NAMALWA (cell line): ENCODE measurements at regions not wholly inside any gene's neighbourhood (a gene's known extent, or its start where the extent isn't known, plus 50 kb on each side); places are given as distances from the start of the nearest gene placed in this dataset.
A peak's percentile ranks its signal among the peaks of the same experiment; 100 is the strongest.
"Not testable (repeated sequence)": the region's sequence is repeated elsewhere in the genome, so short reads cannot be mapped to it uniquely, and the experiment has no call there.

Experiments
- DNase-seq: peaks from one replicate; pipeline ENCODE4 v3.0.0-alpha.2; 2015; ENCODE audit warnings: low spot score

DNA sequence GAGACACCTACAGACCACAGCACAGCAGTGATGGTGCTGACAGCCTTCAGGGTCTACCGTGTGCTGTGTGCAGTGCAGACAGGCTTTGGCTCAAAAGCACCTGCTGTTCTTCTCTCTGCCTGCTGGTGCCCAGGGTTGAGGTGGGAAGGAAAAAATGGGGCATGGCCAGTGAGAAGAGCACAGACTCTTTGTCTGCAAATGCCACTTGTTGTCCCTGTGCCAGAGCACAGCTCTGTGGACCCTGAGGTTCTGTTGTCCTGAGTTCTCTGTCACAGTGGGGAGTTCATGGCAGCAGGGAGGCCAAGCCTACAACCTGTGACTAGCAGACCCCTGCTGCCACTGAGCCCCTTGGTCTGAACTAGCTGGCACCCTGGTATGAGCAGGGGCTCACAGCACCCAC is 376.7 kb downstream of the GLRX3 start:
- no peak for DNase-seq

DNA sequence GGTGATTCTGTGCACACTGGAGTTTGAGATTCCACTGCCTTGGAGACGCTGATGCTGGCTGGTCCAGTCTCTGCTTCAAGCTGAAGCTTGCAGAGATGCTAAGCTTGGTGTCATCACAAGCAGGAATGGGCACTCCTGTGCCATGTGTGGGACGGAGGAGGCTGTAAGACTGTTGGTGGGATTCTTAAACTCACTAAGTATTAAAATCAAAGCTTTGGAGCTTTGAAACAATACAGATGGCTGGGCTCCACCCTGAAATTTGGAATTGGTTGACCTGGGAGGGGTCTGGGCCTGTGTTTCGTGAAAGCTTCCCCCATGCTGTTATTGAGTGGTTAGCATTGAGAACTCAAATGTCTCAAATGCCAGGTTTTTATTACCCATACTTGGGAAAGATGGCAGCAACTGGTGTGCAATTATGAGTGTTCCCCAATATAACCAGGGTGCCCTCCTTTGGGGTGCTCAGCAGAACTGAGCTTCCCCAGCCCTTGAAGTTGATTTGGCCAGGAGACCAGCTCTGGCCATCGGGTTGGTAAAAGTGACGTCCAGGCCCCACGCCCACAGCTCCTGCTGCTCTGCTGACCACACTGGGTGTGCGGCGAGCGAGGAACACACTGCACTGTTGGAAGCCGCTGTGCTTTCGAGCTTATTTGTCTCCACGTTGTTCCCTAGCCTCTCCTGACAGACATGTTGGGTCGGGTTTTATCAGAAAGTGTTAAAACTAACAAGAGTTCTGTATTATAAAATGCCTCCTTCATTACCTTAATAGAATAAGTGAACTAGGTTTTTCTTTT is 377.7 kb downstream of the GLRX3 start:
- no peak for DNase-seq

DNA sequence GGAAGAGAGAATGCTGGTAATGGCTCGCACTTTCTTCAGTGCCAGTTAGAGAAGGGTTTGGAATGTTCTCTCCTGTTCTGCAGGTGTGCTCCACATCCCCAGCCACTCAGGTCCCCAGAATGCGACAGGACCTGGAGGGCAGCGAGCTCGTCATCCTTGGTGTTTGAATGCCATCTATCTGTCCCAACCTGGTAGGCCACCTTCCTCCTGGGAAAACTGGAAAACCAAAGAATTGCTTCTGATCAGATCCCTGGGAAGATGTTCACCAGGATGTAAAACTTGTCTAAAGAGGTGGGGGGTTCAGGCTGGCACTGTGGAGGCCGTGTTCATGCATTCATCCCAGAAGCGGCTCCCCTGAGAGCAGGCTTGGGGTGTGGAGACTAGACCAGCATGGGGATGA is 379.5 kb downstream of the GLRX3 start:
- DNase-seq, result no peak

DNA sequence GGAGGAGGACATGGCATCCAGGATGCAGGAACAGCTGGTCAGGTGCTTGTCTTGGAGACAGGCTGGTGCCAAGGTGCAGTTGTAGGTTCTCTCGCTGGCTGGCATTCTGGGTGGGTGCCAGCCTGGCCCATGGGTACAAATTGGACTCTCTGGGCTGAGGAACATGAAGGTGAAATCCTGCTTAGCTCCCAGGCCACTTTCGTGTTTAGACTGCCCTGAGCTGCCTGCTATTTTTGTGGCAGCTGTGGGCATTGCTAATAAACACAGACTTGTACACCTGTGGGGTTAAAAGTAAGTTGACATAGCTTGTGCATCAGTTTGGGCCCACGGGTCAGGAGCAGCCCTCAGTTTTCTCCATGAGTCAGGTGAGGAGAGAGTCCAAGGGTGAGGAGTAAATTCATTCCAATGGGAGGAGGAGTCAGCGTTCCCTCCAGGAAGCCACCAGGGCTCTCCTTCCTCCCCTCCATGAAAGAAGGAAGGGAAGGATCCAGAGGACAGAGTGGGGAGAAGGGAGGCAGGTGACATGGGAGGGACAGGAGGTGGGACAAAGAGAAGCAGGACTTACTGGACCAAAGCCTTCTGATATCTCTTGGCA is 380.0 kb downstream of the GLRX3 start:
- DNase-seq, result no peak

DNA sequence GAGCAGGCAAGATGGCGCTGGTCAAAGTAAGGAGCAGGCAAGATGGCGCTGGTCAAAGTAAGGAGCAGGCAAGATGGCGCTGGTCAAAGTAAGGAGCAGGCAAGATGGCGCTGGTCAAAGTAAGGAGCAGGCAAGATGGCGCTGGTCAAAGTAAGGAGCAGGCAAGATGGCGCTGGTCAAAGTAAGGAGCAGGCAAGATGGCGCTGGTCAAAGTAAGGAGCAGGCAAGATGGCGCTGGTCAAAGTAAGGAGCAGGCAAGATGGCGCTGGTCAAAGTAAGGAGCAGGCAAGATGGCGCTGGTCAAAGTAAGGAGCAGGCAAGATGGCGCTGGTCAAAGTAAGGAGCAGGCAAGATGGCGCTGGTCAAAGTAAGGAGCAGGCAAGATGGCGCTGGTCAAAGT is 382.7 kb downstream of the GLRX3 start:
- DNase-seq, result not testable (repeated sequence)

DNA sequence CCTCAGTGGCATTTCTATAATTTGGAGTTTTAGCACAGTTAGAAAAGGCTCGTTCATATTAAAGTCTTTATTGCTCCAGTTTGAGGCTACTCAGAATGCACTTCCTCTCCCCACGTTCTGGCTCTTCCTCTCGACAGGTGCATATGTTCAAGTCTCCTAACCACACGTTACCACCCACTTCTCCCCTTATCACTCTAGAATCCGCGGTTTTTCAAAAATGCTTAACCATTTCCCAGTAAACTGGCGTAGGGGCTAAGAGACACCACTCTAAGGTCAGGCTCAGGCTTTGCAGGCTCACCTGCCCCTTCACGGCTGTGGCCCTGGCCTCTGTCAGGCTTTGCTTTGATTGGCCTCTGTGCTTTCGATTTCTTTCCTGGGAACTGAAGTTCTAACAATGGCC is 383.6 kb downstream of the GLRX3 start:
- DNase-seq, result no peak

DNA sequence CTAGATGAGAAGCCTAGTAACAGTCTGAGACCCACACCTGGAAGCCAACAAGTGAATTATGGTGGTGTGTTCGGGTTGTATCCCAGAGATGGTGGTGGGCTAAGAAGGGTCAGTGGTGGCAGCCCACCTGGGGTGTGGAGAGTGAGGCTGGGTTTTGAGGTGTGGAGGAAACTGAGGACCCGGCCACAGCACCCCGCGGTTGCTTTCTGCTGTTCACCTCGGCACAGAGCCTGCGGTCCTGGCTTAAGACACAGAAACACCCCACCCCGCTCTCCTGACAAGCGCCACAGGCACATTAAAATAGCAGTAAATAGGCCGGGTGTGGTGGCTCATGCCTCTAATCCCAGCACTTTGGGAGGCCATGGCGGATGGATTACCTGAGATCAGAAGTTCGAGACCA is 395.1 kb downstream of the GLRX3 start:
- no peak for DNase-seq

DNA sequence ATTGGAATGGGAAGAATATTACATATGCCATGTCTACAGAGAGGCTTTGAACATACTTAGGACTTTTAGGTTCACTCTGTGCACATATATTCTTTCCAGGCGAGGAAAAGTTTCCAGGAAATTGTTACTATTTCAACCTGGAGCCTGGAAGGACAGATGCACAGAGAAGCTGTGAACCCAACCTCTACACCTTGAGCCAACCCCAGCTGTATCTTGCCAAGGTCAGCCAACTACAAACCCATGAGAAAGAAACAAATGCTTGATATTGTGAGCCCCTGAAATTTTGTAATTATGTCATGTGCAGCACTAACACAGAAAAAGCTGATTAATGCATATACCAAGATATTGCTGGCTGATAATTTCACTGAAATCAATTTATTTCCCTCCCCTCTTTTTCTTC is 404.9 kb downstream of the GLRX3 start:
- DNase-seq, result no peak

DNA sequence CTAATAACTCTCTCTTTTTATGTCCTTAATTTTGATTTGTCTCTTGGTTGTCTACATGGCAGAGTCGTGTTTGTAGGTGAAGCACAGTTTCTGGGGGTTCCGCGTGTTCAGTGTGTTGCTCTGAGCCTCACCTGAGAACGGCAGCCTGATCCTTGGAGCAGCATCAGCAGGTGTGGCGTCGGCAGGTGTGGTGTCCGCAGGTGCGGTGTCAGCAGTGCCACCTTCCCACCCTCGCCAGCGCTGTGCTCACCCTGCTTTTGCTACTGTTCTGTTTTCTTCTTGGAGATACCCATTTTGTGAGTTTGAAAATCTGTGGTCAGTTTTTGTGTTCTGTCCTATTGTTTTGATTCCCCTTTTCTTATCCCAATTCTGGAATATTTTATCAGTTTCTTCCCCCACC is 406.6 kb downstream of the GLRX3 start:
- DNase-seq, result no peak

DNA sequence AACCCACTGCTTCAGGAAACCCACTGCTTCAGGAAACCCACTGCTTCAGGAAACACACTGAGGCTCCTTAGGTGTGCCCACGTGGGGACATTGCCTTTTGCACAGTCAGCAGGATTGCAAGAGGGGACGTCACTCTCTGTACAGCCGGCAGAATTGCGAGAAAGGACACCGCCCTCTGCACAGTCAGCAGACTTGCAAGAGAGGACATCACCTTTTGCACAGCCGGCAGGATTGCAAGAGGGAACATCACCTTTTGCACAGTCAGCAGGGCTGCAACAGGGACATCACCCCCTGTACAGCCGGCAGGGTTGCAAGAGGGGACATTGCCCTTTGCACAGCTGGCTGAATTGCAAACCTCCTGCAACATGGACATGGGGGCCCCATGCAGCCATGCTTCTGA is 407.6 kb downstream of the GLRX3 start:
- DNase-seq, result no peak

DNA sequence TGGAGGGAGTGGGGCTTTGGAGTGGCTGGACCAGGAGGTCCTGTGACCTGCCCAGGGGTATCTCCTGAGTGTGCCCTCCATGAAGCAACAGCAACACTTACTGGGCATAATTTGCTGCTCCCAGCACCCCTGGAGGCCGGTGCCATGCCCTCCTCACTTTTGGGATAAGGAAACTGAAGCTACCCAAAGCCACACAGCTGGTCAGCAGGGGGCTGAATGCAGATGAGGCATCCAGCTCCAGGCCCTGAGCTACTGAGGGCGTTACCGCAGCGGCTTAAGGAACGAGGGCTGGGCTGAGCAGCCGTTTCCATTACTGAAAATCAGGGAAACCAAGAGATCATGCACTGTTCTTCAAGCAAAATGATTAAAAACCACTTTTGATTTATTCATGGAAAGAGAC is 408.9 kb downstream of the GLRX3 start:
- no peak for DNase-seq

DNA sequence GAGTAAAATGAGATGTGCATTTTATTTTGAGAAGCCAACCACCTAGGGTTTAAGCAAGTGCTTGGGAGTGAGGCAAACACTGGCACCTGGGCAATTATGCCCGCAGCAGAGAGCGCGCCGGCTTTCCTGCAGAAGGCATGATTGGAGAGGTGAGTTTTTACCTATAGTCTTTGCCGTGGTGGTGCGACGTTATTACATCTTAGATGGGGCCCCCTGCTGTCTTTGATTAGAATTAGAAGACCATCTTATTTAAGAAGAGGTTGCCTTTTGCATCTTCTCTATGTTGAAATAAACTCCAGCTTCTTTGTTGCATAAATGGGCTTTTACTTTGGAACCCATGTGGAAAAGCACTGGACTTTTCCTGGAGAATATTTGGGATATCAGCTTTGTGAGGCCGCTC is 409.5 kb downstream of the GLRX3 start:
- peak; percentile 7 for DNase-seq

DNA sequence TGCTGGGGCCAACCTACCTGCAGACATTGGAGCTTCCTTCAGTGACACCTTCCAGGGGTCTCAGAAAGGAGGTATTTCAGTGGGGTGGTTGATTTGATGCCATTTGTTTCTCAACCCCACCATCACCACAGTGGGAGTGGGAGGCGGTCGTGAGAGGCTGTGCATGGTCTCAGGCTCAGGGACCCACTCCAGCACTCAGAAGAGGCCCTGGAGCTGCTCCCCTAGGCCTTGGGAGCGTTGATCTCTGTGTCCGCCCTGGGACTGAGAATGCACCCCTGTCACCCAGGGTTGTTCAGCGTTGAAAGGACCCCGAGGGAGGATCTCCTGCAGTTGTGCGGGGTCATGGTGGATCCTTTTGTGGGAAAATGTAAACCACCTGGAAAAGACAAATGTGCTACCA is 410.6 kb downstream of the GLRX3 start:
- no peak for DNase-seq

DNA sequence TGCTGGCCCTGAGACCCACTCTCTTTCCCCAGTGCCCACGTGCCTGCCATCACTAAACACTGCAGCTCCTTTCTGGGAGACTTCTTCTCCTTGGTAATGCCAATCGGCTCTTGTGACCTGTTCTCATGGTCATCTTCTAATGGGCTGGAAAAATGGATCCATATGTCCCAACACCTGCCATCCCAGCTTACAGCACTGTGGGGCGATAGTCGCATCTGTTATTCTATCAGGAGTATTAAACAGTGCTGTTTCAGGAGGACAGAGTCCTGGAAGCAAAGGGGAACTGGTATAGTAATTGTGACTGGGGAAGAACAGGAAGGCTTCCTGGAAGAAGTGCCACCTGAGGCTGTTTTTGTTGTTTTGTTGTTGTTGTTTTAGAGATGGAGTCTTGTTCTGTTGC is 411.2 kb downstream of the GLRX3 start:
- no peak for DNase-seq

DNA sequence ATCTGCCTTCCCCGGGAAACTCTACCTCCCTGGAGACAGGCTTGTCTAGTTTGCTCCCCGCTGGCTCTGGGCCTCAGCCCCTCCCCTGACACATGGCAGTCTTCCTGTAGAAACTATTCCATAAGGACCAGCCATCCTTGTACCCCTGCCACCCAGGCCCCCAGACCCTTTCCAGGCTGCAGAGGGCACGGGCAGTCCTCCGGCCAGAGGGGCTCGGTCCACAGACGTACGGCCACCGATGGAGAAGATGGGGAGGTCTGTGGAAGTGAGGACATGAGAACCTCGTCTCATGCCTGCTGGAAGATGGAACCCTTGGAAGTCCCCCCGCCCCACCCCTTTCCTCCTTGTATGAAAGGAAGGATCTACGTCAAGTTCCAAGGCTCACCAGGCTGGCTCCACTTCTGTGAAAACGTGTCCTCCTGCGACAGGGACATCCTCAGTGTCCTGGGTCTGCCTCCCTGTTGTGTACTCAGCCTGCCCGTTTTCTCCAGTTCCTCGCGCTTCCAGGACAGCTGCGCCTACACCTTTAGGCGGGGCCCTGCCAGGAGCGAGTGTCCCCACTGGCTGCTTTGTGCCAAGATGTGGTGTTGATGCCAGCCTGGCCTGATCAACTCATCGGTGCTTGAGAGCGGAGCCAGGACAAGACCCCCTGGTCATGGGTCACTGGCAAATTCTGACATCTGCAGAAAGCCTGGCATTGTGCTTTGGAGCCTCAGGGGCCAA is 414.9 kb downstream of the GLRX3 start:
- DNase-seq, result no peak

DNA sequence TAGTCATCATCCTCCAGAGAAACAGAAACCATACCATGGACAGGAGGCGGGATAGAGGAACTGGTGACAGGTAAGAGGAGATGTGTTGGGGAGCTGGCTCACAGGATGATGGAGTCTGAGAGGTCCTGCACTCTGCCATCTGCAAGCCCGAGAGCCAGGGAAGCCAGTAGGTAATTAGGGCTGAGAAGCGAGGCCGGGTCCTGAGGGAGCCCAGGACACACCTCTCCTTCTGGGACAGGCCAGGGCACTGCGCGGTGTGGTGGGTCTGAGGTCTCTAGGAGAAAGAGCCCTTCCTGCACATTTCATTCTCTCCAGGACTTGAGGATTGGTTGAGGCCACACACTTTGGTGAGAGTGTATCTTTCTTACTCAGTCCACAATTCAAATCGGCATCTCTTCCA is 415.5 kb downstream of the GLRX3 start:
- no peak for DNase-seq

DNA sequence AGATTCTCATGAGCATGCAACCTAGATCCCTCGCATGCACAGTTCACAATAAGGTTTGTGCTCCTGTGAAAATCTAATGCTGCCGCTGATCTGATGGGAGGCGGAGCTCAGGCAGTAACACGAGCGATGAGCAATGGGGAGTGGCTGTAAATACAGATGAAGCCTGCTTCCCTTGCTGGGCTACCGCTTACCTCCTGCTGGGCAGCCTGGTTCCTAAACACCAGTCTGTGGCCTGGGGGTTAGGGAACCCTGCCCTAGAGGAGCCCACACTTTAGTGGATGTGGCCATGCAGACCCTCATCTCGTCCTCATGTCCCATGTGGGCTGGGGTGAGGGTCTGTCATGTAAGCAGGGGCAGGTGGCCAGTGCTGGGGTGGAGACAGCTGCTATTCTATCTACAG is 417.6 kb downstream of the GLRX3 start:
- DNase-seq, result no peak

DNA sequence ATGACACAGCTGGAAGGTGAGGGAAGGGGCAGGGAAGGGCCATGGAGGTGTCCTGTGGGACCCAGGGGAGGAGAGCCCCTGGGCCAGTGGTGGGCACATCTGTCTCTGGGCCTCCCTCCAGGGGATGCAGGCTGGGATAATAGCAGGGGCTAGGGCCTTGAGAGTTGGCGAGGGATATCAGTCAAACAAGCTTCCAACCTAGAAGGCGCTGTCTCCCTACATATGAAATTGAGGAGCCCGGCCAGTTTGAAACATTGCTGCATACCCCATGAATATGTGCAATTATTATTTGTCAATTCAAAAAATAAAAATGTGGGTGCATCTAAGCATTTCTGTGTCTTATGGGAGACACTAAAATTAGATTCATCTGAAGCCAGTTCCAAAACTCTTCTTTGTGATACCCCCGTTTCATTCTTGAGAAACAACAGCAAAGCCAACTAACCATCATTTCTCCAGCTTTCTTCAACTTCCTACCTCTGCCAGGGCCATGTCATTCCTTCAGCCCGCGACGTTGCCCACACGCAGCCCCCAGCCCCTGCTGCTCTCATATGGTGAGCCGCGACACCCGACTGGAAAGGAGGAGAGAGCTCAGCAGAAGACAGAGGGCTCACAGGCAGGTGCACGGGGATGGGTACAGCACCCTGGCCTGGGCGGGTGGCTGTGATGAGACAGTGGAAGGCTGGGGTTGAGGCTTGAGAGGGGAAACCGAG is 418.7 kb downstream of the GLRX3 start:
- DNase-seq, result no peak

DNA sequence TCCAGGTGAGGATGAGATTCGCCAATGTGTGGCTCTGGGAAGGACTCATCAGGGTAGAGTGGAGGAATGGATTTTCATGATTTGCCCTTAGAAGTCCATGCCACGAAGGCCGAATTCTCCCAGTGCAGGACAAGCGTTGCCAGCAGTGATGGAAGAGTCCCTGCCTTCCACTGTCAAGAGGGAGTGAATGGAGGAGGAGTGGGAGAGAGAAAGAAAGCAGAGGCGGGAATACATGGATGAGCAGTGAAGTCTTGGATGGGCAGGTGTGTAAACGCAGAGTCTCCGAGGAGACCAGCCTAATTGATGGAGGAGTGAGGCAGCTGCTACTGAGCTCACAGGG is 419.2 kb downstream of the GLRX3 start:
- no peak for DNase-seq

DNA sequence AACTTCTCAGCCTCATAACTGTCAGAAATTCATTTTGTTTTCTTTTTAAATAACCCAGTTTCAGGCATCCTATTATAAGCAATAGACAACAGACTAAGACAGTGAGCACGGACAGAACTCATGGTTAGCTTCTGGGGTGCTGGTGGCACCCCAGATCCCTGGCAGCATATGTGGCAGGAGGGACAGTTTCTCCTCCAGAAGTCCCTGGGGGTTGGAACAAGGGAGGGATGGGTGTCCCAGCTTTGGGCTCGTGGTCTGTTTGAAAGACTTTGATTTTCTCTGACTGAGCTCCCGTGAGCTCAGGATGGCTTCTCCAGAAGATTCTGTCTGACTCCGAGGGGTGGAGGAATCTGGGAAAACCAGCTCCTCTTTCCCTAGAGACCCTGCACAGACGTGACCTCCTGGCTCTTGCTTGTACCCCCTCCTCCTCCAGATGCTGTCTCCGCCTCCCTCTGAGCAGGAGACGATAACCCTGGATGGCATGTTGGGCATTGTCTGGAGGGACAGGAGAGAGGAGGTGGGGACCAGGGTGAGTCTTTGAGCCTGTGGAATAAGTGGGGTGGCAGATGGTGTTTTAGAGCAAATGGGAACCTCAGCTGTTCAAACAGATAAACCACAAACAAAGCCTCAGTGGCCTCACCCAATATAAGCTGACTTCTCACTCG is 421.1 kb downstream of the GLRX3 start:
- no peak for DNase-seq

DNA sequence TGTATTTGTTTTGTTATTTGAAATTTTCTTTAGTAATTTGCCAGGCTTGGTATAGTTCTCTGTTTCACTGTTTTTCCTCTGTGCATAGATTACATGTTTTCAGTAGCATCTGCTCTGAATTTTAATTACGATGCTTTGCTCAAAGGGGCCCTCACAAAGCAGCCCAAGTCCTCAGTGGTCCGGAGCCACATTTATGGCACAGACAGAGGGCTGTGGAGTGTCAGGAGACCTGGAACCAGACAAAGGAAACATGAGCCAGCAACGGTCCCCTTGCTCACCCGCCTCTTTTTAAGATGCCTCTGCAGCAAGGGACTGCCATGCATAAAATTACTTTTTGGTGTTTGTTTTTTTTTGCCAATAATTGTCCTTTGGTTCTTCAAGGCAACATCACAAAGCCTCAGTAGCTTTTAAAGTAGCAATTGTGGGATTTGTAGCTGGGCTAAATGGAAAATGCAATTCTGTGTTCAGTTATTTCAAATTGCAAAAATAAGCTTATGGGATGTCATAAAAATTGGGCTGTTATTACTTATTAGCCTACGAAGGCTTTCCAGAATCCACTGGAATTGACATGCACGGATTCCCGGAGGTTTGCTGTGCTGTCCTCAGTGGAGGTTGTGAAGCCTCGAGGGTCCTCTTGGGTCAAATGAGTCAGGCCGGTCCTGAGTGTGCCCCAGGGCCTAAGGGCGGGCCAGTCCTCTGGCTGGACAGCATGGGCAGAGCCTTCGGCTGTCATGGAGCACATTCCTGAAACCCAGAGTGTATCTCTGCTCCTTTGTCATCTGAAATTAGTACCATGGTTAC is 422.8 kb downstream of the GLRX3 start:
- no peak for DNase-seq

DNA sequence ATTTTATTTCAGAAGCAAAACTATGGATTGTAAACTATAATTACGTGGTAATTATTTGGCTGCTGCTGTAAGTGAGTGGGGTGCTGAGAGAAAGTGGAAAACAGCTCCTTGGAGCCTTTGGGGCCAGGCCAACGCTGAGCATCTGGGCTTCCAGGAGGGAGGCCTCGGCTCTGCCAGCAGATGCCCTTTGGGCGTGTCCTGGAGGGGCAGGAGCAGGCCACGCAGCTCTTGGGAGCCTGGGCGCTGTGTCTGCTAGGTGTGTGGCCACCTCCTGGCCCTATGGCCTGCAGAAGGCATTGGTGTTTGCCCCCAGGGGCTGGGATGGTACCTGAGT is 423.3 kb downstream of the GLRX3 start:
- DNase-seq, result no peak
